Panc1 (cell line): ENCODE measurements at regions not wholly inside any gene's neighbourhood (a gene's known extent, or its start where the extent isn't known, plus 50 kb on each side); places are given as distances from the start of the nearest gene placed in this dataset.

Experiments
- ATAC-seq: fragments of 200-7000 bp; cut with Tn5 transposase; 2 replicates; pipeline ENCODE4 v1.9.1; 2020; ENCODE audit warnings: mild to moderate bottlenecking, moderate library complexity
- BruUV-seq: library from RNA; stranded (reverse); fragments of 400-500 nt; replicated peaks from 2 replicates; lab custom pipeline; 2021; lab: Mats Ljungman, UMichigan
- CTCF ChIA-PET: fragments of 300-600 bp; sonication (Branson Sonifier 250); formaldehyde crosslinking; loops from one replicate; lab custom pipeline; 2022; ENCODE audit warnings: antibody characterized with exemption; lab: Charles Lee
- POLR2A ChIA-PET: fragments of 300-600 bp; sonication (Branson Sonifier 250); formaldehyde crosslinking; loops from one replicate; lab custom pipeline; 2022; ENCODE audit warnings: antibody characterized with exemption; lab: Charles Lee
- DNase-seq: peaks from one replicate; pipeline ENCODE4 v3.0.0-alpha.2; 2010; ENCODE audit warnings: low read depth, low spot score
- H3K27ac ChIP-seq: 2 replicates; pipeline ENCODE4 v1.5.1; 2011; ENCODE audit warnings: mild to moderate bottlenecking, low read length, inconsistent platforms
- H3K27me3 ChIP-seq: fragments of 200-500 bp; sonication (Bioruptor generic); 2 replicates; pipeline ENCODE4 v1.6.0; 2014; ENCODE audit warnings: low read length, inconsistent platforms; ENCODE audit not compliant: control insufficient read depth, insufficient read depth
- H3K36me3 ChIP-seq: fragments of 200-500 bp; sonication (Bioruptor generic); 2 replicates; pipeline ENCODE4 v1.5.1; 2014; ENCODE audit warnings: inconsistent platforms, mild to moderate bottlenecking, low read length, moderate library complexity; ENCODE audit not compliant: control insufficient read depth, insufficient read depth
- H3K4me1 ChIP-seq: 2 replicates; pipeline ENCODE4 v1.5.1; 2011; ENCODE audit warnings: inconsistent platforms, mild to moderate bottlenecking, low read length, moderate library complexity; ENCODE audit not compliant: control insufficient read depth, insufficient read depth
- H3K4me3 ChIP-seq, 2 experiments: 2 replicates each; pipeline ENCODE4 v1.5.1; 2011 to 2012; ENCODE audit warnings: low read depth in 2 of 2, low read length in 2 of 2, mild to moderate bottlenecking in 2 of 2, inconsistent platforms in 1 of 2, moderate library complexity in 1 of 2
- H3K9me3 ChIP-seq: fragments of 200-500 bp; sonication (Bioruptor generic); 2 replicates; pipeline ENCODE4 v1.5.1; 2014; ENCODE audit warnings: low read depth, mild to moderate bottlenecking, inconsistent platforms, low read length, moderate library complexity; ENCODE audit not compliant: control insufficient read depth, insufficient read depth
- CTCF ChIP-seq: fragments of 450-650 bp; IDR thresholded peaks from 2 replicates; pipeline ENCODE4 v1.5.1; 2017; ENCODE audit warnings: mild to moderate bottlenecking
- POLR2AphosphoS5 ChIP-seq: IDR thresholded peaks from 2 replicates; pipeline ENCODE4 v1.6.1; 2012; ENCODE audit warnings: mild to moderate bottlenecking, low read depth, low read length, moderate library complexity
- REST ChIP-seq, 2 experiments: IDR thresholded peaks; 2 replicates each; pipeline ENCODE4 v1.6.1; 2011 to 2012; ENCODE audit warnings: low read depth in 2 of 2, control low read depth in 1 of 2, low read length in 1 of 2, mild to moderate bottlenecking in 1 of 2, moderate library complexity in 1 of 2; ENCODE audit not compliant: insufficient read depth in 1 of 2
- SIN3A ChIP-seq: IDR thresholded peaks from 2 replicates; pipeline ENCODE4 v1.6.1; 2012; ENCODE audit warnings: low read depth, mild to moderate bottlenecking, low read length, moderate library complexity, borderline replicate concordance; ENCODE audit not compliant: insufficient read depth
- TCF7L2 ChIP-seq: IDR thresholded peaks from 2 replicates; pipeline ENCODE4 v1.6.1; 2011; ENCODE audit warnings: mild to moderate bottlenecking, low read depth, low read length, inconsistent platforms
- in situ Hi-C: cut with HindIII; loops from 2 replicates; pipeline ENCODE4 v1.10.0; 2016; ENCODE audit warnings: low sequenced_read_pairs, low pct_unique_long_range_greater_than_20kb
- intact Hi-C: fragments of 100-400 bp; cut with micrococcal nuclease; formaldehyde crosslinking; loops from one replicate; pipeline ENCODE4 v1.10.0; 2022; ENCODE audit not compliant: unreplicated experiment

- no peaks in the 10 kb centered on the region for H3K9me3 ChIP-seq
- no peaks in the 10 kb centered on the region for H3K36me3 ChIP-seq
- TF ChIP-seq POLR2AphosphoS5 (no peak), TCF7L2 (no peak), REST (IDR thresholded peaks at IDR 0.05; ENCODE audit: insufficient read depth in 1 of 2, low read depth in 2 of 2, low read length in 1 of 2) (no peak), CTCF (no peak), SIN3A (no peak)
- no peak for DNase-seq
- ATAC-seq: no peak
- in situ Hi-C loops (no loop called here), intact Hi-C loops (no loop called here)
- no peak overlapping the region for H3K27ac ChIP-seq
- no peaks in the 10 kb centered on the region for H3K27me3 ChIP-seq
- ChIA-PET CTCF (no interaction called here), POLR2A (no interaction called here)
- H3K4me1 ChIP-seq: no peaks in the 10 kb centered on the region
- H3K4me3 ChIP-seq: no peak overlapping the region
- BruUV-seq: no TSS peak
These were observed 77.5 kb upstream of the CACNA1A start for GRCh38 chr19:13583753-13584152.

DNA sequence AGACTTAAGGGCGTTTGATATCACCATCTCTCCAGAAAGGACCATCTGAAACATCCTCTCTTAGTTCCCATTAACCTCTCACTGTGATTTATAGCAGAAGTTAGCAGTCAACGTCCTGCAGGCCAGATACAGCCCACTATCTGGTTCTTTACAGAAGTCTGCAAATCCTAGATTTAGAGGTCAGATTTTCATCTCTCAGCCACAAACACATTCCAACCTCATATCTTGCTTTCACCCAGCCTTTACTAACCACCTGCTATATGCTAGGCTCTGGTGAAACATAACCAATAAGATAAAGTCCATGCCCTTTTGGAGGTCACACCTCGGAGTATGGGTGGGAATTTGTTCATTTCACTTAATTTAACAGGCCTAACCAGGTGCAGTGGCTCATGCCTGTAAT lies 76.8 kb upstream of the CACNA1A start:
- TF ChIP-seq CTCF (no peak), SIN3A (no peak), POLR2AphosphoS5 (no peak)
- Histone ChIP-seq H3K4me1 (no peaks in the 10 kb centered on the region), H3K9me3 (no peaks in the 10 kb centered on the region), H3K36me3 (no peaks in the 10 kb centered on the region), H3K27ac (no peak overlapping the region), H3K4me3 (no peak overlapping the region), H3K27me3 (no peaks in the 10 kb centered on the region)
- CTCF ChIA-PET: no interaction called here
- POLR2A ChIA-PET: no interaction called here
- no peak for ATAC-seq
- in situ Hi-C loops: no loop called here
- DNase-seq: no peak
- intact Hi-C loops: no loop called here
- BruUV-seq: no TSS peak
